NCI-H2107 treated with DMSO at 0.1 percent for 48 hours (cell line): ENCODE measurements at regions not wholly inside any gene's neighbourhood (a gene's known extent, or its start where the extent isn't known, plus 50 kb on each side); places are given as distances from the start of the nearest gene placed in this dataset.
"Not testable (repeated sequence)": the region's sequence is repeated elsewhere in the genome, so short reads cannot be mapped to it uniquely, and the experiment has no call there.

Experiments used
- DNase-seq: peaks from one replicate; lab custom pipeline; 2025; ENCODE audit not compliant: unreplicated experiment; lab: John Stamatoyannopoulos, UW

DNA sequence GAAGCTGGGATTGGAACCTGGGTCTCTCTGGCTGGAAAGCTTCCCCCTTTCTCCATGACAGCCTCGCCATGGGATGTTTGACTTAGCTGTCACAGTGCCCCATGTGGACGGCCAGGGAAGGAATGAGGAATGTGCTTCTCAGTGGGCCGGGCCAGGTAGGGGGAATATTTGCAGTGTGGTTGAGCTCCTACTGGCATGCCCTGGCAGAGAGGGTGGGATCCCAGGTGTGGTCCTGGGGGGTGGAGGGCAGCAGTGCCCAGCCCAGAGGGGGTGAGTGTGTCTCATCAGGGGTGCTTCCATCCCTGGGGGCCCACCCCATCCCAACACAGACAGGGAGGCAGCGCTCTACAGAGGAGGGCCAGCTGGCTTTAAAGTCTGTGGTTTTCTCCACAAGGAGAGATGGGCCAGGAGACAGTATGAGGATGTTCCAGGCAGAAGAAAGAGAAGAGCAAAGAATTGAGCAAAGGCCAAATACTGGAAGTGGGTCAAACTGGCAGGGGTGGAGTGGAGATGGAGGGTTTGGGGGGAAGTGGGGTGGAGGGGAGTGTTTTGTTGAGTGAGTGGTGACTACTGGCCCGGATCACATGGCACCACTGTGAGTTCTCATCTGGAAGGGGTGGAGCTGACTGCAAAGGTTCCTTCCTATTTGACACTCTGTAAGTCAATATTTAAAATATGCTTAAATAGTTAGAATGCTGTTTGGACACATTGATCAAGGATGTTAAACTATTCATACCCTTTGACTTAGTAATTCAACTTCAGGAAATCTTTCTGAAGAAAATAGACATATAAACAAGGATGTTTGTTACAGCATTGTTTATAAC, 94.0 kb downstream of the MYCN start:
- DNase-seq = no peak

DNA sequence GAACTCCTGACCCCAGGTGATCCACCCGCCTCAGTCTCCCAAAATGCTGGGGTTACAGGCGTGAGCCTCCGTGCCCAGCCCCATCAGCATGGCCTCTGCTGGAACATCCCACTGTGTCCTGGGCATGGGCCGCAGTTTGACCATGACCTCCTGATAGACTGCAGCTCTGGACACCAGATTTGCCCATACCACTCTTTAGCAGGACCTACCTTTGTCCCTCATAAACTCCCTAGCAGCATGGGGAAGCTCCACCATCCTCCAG, 92.6 kb downstream of the MYCN start:
- no peak for DNase-seq

DNA sequence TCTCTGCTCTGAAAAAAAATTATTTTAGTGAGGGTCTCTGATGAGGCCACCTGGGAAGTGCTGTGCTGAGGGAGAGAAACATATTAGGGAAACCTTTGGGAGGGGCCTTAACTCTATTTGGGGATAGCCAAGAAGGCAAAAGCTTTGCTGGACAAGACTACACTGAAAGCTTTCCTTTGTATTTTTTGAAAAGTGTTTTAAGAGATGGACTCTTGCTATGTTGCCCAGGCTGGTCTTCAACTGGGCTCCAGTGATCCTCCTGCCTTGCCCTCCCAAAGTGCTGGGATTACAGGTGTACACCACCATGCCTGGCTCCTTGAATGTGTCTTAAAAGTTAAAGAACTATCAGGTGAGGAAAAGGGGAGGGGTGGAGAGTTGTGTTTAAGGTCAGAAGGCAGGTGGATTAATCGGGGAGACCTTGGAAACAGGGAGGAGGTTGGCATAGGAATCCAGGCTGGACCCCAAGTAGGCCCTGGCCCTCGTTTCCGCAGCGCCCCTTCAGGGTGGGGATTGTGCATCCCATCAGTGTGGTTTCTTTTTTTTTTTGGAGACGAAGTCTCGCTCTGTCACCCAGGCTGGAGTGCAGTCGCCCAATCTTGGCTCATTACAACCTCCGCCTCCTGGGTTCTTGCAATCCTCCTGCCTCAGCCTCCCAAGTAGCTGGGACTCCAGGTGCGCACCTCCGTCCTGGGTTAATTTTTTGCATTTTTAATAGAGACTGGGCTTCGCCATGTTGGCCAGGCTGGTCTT, 92.1 kb downstream of the MYCN start:
- no peak for DNase-seq

DNA sequence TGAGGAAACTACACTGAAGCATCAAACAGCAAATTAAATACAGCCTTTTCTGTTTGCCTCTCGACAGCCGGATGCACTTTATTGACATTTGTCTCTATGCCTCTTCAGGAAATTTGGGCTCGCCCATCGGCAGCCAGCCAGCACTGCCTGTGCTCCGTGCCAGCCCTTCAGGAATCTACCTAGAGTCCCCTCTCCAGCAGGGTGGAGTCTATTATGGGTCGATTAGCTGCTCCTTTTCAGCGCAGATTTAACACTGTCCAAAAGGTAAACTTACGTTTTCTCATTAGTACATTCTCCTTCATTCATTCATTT, 91.5 kb downstream of the MYCN start:
- DNase-seq = no peak

DNA sequence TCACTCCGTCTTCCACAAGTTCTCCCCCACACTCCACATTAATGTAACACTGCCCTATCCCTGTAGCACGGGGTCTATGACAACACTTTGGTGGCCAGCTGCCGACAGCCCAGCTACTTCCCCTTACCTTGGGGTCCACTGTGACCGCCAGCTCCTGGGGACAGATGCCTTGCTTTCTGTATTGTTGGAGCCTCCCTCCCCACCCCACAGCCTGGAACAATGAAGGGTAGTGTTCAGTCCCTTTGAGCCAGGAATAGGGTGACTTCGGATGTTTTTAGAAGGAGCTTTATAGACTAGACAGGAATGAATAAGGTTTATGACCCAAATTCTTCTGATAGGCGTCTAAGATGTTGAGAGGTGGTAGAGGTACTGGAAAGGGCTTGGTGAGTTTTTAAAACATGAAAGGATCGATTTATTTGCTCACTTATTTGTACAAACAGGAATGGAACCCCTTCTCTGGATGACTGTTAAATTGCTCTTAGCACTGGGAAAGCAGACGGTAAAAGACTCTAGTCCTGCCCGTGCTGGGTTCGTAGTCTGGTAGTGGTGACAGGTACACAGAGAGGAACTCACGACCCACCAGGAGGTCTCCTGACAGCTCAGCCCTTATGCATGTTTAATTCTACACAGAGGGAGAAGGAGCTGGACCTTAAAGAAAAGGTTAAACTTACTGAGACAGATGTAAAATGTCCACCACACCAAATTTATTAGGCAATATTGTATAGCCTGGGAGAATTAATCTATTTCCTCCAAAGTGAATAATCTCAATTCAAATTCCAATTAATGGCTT, 90.9 kb downstream of the MYCN start:
- DNase-seq = no peak

DNA sequence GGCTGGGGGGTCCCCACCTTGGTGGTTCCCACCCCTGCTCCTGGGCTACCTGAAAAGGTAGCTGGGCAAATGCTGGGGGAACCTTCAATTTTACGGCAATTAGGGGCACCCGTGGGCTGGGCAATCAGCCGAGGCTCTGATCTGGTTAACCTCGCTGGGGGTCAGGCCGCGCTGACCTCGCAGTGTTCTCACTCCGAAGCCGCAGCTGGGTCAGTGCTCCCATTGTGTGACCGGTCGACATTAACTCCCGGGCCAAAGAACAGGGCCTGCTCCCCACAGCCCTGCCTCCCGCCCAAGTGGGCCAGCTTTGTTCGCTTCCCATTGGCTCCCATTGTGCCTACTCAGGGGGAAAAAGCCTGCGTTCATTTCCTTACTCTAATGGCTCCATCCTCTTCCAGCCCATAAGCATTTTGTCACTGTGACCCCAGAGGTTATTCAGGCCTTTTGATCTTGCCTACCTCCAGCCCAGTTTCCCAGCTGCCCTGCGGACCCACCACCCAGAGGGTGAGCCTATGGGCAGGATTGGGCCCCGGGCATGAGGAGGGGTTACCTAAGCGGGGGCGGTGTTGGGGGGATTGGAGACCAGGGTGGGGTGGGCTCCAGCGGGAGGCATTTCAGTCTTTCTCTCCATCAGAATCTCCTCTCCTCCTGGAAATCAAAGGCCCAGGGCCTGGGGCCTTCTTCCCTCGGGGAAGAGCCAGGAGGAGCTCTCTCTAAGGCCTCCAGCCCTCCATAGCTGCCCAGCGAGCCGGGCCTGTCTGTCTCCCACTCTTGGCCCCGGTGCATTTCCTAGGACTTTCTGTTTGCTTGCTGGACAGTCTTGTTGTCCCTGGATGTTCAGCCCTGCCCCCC, 90.1 kb downstream of the MYCN start:
- no peak for DNase-seq

DNA sequence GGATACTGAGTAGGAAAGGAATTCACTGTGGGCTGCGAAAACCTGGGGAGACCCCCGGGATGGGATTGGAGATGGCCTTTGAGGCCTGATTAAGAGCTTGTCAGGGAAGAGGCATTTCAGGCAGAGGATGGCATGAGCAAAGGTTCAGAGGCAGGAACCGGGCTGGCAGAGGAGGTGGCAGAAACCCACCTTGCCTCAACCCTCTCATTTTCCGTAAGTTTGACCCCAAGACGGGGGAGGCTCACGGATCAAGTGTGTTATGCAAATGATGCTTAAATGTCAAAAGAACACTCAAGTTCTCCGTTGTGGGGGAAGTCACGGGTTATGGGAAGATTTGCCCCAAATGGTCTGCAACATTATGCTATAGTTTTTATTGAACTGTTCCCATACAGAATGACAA, 88.3 kb downstream of the MYCN start:
- no peak for DNase-seq

DNA sequence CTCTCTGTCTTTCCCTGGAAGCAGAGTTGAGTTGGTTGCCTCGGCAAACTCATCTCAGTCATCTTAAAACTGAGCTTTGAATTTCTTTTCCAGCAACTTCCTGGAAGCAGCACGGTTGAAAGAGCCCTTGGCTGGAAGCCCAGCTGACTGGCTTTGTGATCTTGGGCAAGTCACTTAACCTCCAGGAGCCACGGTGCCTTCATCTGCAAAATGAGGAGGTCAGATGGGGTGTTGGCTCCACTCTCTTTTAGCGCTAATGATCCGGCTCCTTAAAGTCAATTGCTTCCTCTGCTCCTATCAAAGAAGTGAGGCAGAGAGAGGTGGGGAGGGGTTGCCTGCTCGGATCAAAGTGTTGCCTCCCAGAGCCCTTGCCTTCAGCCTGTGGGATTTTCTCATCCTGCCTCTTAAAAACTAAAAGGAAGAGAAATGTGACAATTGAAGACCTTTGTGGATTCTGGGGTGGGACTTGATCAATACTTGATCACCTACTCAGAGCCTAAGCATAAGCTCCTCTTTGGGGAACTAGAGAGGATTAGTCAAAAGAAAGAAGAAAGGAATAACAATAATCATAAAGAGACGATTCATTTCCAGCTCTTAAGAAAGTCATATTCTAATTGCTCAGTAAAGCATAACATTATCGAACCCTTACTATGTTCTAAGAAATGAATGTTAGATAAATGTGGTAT, 86.6 kb downstream of the MYCN start:
- DNase-seq = no peak

- no peak for DNase-seq
These were observed 85.7 kb downstream of the MYCN start for GRCh38 chr2:16025876-16026640.

DNA sequence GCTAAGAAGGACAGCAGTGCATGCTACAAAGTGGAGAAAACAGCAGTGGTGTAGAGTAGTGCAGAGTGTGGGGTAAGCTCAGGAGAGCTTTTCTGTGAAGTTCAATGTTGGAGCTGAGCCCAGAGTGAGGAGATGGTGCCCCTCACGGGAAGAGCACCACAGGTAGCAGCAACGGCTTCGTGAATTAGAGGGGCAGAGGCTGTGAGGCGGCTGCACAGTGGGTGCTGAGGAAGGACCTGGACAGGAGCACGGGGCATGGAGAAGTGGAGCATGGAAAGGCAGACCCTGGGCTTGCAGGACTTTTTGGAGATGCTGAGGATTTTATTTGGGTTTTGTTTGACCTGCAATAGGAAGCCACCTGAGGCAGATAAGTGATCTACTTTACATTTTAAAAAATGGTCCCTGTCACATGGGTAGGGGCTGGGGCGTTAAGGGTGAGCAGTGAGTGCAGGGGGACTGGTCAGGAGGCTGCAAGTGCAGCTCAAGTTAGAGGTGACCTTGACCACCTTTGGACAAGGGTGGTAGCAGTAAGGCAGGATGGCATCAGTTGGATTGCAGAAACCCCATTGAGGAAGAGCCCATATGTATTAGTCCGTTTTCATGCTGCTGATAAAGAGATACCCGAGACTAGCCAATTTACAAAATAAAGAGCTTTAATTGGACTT, 85.0 kb downstream of the MYCN start:
- DNase-seq = no peak

- not testable (repeated sequence) for DNase-seq
These were observed 84.3 kb downstream of the MYCN start for GRCh38 chr2:16024628-16025027.

- DNase-seq = no peak
These were observed 83.4 kb downstream of the MYCN start for GRCh38 chr2:16023506-16024360.

DNA sequence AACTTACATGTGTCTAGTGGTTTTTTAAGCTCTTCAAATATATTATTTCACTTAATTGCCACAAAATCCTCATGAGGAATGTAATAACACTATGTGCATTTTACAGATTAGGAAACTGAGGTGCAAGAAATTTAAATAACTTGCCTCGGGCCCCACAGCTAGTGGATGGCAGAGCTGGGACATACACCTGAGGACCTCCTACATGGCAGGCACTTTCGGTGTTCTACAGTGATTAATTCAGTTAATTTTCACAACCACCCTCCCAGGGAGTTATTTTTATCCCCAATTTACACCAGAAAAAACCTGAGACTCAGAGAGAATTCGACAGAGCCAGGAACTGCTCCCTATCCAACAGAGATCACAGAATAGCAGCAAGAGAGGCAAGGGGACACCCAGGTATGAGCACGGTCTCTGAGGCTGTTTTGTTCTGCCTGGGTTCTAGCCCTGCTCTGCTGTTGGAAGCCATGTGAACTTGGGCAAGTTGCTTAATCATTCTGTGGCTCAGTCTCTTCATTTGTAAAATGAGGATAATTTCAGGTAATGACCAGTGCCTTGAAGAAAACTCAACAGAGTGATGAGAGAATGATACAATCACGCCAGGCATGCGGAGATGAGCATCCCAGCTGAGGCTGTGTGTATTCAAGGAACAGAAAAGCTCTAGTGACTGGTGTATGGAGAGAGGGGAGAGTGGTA, 82.3 kb downstream of the MYCN start:
- no peak for DNase-seq

- DNase-seq = no peak
These were observed 81.4 kb downstream of the MYCN start for GRCh38 chr2:16021611-16022363.

- DNase-seq = no peak
These were observed 80.1 kb downstream of the MYCN start for GRCh38 chr2:16020389-16021008.

GRCh38 chr2:16019617-16020351, 79.4 kb downstream of the MYCN start:
- DNase-seq = no peak
